HG02973 (cell line): ENCODE measurements at regions not wholly inside any gene's neighbourhood (a gene's known extent, or its start where the extent isn't known, plus 50 kb on each side); places are given as distances from the start of the nearest gene placed in this dataset.
"Not testable (repeated sequence)": the region's sequence is repeated elsewhere in the genome, so short reads cannot be mapped to it uniquely, and the experiment has no call there.

Experiments
- ATAC-seq: cut with Tn5 transposase; IDR thresholded peaks from one replicate; pipeline ENCODE4 v1.9.1; 2021; ENCODE audit warnings: moderate library complexity; ENCODE audit not compliant: unreplicated experiment

GRCh38 chr1:82367456-82367855 is 566.7 kb downstream of the ADGRL2 start:
- no peak for ATAC-seq

- ATAC-seq = no peak
Measured at GRCh38 chr1:82366689-82367088, 566.0 kb downstream of the ADGRL2 start.

- not testable (repeated sequence) for ATAC-seq
Measured at GRCh38 chr1:82359541-82359940, 558.8 kb downstream of the ADGRL2 start.

- not testable (repeated sequence) for ATAC-seq
Measured at GRCh38 chr1:82358706-82359105, 558.0 kb downstream of the ADGRL2 start.

GRCh38 chr1:82354546-82354945 is 553.8 kb downstream of the ADGRL2 start:
- ATAC-seq = not testable (repeated sequence)

GRCh38 chr1:82348487-82348886 is 547.8 kb downstream of the ADGRL2 start:
- ATAC-seq = no peak

- ATAC-seq = no peak
Measured at GRCh38 chr1:82346141-82346540, 545.4 kb downstream of the ADGRL2 start.

GRCh38 chr1:82343381-82343780 is 542.6 kb downstream of the ADGRL2 start:
- ATAC-seq = no peak

GRCh38 chr1:82337635-82338034 is 536.9 kb downstream of the ADGRL2 start:
- ATAC-seq = peak; percentile 92

GRCh38 chr1:82330330-82330729 is 529.6 kb downstream of the ADGRL2 start:
- no peak for ATAC-seq

GRCh38 chr1:82329226-82329625 is 528.5 kb downstream of the ADGRL2 start:
- no peak for ATAC-seq

GRCh38 chr1:82323144-82323841 is 522.6 kb downstream of the ADGRL2 start:
- no peak for ATAC-seq

- ATAC-seq = no peak
Measured at GRCh38 chr1:82321794-82322193, 521.1 kb downstream of the ADGRL2 start.

GRCh38 chr1:82319546-82319945 is 518.8 kb downstream of the ADGRL2 start:
- no peak for ATAC-seq

- ATAC-seq = no peak
Measured at GRCh38 chr1:82318921-82319320, 518.2 kb downstream of the ADGRL2 start.

- ATAC-seq = no peak
Measured at GRCh38 chr1:82318265-82318664, 517.5 kb downstream of the ADGRL2 start.

GRCh38 chr1:82317671-82318070 is 516.9 kb downstream of the ADGRL2 start:
- ATAC-seq = no peak

GRCh38 chr1:82299656-82300055 is 498.9 kb downstream of the ADGRL2 start:
- ATAC-seq = no peak

- no peak for ATAC-seq
Measured at GRCh38 chr1:82299056-82299455, 498.3 kb downstream of the ADGRL2 start.

GRCh38 chr1:82297139-82297896 is 496.6 kb downstream of the ADGRL2 start:
- ATAC-seq = no peak

- no peak for ATAC-seq
Measured at GRCh38 chr1:82287556-82287955, 486.8 kb downstream of the ADGRL2 start.

GRCh38 chr1:82284213-82284612 is 483.5 kb downstream of the ADGRL2 start:
- no peak for ATAC-seq
